ENCODE measurements at regions not wholly inside any gene's neighbourhood (a gene's known extent, or its start where the extent isn't known, plus 50 kb on each side); places are given as distances from the start of the nearest gene placed in this dataset.

DNA sequence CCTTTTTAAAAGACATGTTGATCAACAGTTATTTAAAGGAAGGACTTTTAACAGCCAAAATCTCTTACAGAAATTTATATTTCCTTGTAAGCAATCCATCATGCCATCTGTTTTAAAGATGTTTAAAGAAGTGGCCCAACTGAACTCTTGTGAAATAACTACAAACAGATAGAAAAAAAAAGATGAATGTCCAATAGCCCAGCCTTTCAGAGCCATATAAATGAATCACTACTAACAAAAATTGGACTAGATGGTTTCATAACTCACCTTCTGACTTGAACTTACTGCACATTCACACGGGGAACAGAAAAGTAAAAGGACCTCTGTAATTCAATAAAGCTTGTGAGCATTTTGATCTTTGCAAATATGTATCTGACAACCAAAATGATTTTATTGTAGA lies 319.0 kb upstream of the CHAC2 start:
- TF ChIP-seq, protein P1, sequence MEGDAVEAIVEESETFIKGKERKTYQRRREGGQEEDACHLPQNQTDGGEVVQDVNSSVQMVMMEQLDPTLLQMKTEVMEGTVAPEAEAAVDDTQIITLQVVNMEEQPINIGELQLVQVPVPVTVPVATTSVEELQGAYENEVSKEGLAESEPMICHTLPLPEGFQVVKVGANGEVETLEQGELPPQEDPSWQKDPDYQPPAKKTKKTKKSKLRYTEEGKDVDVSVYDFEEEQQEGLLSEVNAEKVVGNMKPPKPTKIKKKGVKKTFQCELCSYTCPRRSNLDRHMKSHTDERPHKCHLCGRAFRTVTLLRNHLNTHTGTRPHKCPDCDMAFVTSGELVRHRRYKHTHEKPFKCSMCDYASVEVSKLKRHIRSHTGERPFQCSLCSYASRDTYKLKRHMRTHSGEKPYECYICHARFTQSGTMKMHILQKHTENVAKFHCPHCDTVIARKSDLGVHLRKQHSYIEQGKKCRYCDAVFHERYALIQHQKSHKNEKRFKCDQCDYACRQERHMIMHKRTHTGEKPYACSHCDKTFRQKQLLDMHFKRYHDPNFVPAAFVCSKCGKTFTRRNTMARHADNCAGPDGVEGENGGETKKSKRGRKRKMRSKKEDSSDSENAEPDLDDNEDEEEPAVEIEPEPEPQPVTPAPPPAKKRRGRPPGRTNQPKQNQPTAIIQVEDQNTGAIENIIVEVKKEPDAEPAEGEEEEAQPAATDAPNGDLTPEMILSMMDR (IDR thresholded peaks at IDR 0.05) = no peak
- TF ChIP-seq POLR2A (IDR thresholded peaks at IDR 0.05) = no peak

Data from Peyer's patch (tissue), 4 donors.